ENCODE measurements at regions not wholly inside any gene's neighbourhood (a gene's known extent, or its start where the extent isn't known, plus 50 kb on each side); places are given as distances from the start of the nearest gene placed in this dataset.

DNA sequence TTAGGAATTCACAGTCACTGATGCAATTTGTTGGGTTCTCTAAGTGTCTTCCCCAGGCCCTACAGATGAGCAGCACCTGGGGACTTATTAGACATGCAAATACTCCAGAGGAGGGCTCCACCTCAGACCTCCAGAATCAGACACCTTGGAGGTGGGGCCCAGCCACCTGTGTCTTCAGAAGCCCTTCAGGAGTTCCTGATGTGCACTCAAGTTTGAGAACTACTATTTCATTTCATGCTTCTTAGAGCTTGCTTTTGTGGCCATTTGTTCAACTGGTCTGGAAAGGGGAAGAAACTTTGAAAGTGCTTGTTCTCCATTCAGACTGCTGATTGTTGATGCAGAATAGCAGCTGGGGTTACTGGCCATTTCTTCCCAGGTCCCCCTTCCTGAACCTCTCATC is 472.0 kb downstream of the COG6 start:
- H3K27me3 Mint-ChIP-seq (ENCODE audit: low read depth), result no peaks in the 10 kb centered on the region
- TF ChIP-seq CTCF (conservative IDR thresholded peaks at IDR 0.05), result no peak
- no peak overlapping the region for H3K4me3 Mint-ChIP-seq
- DNase-seq (ENCODE audit: low read depth, low spot score), result no peak
- H3K4me1 Mint-ChIP-seq, result peaks cover 12% of the 10 kb centered on the region
- H3K27ac Mint-ChIP-seq (ENCODE audit: unreplicated experiment), result no peak overlapping the region
- peaks cover 5% of the 10 kb centered on the region for H3K9me3 Mint-ChIP-seq
- H3K36me3 Mint-ChIP-seq (ENCODE audit: low read depth), result peaks cover 2% of the 10 kb centered on the region

GRCh38 chr13:40127925-40128324 is 472.5 kb downstream of the COG6 start:
- H3K27me3 Mint-ChIP-seq (ENCODE audit: low read depth), result no peaks in the 10 kb centered on the region
- TF ChIP-seq CTCF (conservative IDR thresholded peaks at IDR 0.05), result no peak
- DNase-seq (ENCODE audit: low read depth, low spot score), result no peak
- peaks cover 5% of the 10 kb centered on the region for H3K9me3 Mint-ChIP-seq
- peaks cover 12% of the 10 kb centered on the region for H3K4me1 Mint-ChIP-seq
- peaks cover 2% of the 10 kb centered on the region for H3K36me3 Mint-ChIP-seq (ENCODE audit: low read depth)
- H3K4me3 Mint-ChIP-seq, result no peak overlapping the region
- no peak overlapping the region for H3K27ac Mint-ChIP-seq (ENCODE audit: unreplicated experiment)

DNA sequence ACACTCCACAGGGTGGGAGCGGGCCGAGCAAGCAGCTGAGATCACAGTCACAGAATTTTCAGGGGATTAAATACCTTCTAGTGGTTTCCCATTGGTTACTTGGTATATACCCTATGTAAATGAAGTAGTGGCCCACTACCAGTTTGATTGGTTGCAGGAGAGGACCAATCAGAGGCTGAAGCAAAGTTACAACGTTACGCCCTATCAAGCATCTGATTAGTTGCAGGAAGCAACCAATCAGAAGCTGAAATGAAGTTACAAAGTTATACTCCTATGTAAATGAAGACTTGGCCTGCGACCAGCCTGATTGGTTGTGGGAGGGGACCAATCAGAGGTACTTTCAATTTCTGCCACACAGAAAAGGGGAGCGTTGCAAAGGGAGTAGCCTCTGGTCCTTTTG is 474.0 kb downstream of the COG6 start:
- TF ChIP-seq CTCF (conservative IDR thresholded peaks at IDR 0.05), result no peak
- Mint-ChIP-seq H3K27ac (ENCODE audit: unreplicated experiment) (no peak overlapping the region), H3K4me3 (no peak overlapping the region), H3K27me3 (ENCODE audit: low read depth) (no peaks in the 10 kb centered on the region), H3K36me3 (ENCODE audit: low read depth) (peaks cover 2% of the 10 kb centered on the region), H3K4me1 (peaks cover 12% of the 10 kb centered on the region), H3K9me3 (peaks cover 5% of the 10 kb centered on the region)
- no peak for DNase-seq (ENCODE audit: low read depth, low spot score)

- Mint-ChIP-seq H3K27ac (ENCODE audit: unreplicated experiment) (no peak overlapping the region), H3K27me3 (ENCODE audit: low read depth) (no peaks in the 10 kb centered on the region), H3K4me1 (peaks cover 12% of the 10 kb centered on the region), H3K4me3 (no peak overlapping the region), H3K36me3 (ENCODE audit: low read depth) (peaks cover 2% of the 10 kb centered on the region), H3K9me3 (peaks cover 5% of the 10 kb centered on the region)
- DNase-seq (ENCODE audit: low read depth, low spot score), result no peak
- no peak for TF ChIP-seq CTCF (conservative IDR thresholded peaks at IDR 0.05)
Measured at GRCh38 chr13:40130871-40131636, 475.6 kb downstream of the COG6 start.

GRCh38 chr13:40132249-40132648 is 476.8 kb downstream of the COG6 start:
- TF ChIP-seq CTCF (conservative IDR thresholded peaks at IDR 0.05), result no peak
- peaks cover 2% of the 10 kb centered on the region for H3K36me3 Mint-ChIP-seq (ENCODE audit: low read depth)
- H3K4me3 Mint-ChIP-seq, result no peak overlapping the region
- no peaks in the 10 kb centered on the region for H3K27me3 Mint-ChIP-seq (ENCODE audit: low read depth)
- no peak overlapping the region for H3K27ac Mint-ChIP-seq (ENCODE audit: unreplicated experiment)
- peaks cover 5% of the 10 kb centered on the region for H3K9me3 Mint-ChIP-seq
- DNase-seq (ENCODE audit: low read depth, low spot score), result no peak
- H3K4me1 Mint-ChIP-seq, result peaks cover 3% of the 10 kb centered on the region

Data from neural crest cell (in vitro differentiated cells).